GM18861 (cell line): ENCODE measurements at regions not wholly inside any gene's neighbourhood (a gene's known extent, or its start where the extent isn't known, plus 50 kb on each side); places are given as distances from the start of the nearest gene placed in this dataset.
"Not testable (repeated sequence)": the region's sequence is repeated elsewhere in the genome, so short reads cannot be mapped to it uniquely, and the experiment has no call there.

ENCODE experiments used
- ATAC-seq: cut with Tn5 transposase; IDR thresholded peaks from one replicate; pipeline ENCODE4 v1.9.1; 2021; ENCODE audit not compliant: unreplicated experiment

DNA sequence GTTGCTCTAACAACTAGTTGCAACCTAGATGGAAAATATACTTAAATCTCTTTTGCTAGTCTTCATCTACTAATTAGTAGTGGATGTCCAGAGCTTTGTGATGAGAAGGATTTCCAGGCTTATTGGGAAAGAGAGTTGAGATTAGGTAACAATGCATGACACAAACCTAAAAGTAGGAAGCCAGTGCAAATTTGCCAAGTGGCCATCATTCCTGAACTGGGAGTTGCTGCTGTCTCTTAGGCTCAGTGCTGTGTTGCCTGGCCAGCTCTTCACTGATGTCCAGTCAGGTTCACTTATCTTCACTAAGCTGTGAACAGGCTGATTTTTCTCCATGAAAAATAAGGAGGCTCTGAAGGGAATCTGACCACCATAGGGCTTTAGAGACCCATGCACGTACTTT, 105.6 kb upstream of the AMOT start:
- no peak for ATAC-seq

- no peak for ATAC-seq
These were observed 105.2 kb upstream of the AMOT start for GRCh38 chrX:112945826-112946225.

DNA sequence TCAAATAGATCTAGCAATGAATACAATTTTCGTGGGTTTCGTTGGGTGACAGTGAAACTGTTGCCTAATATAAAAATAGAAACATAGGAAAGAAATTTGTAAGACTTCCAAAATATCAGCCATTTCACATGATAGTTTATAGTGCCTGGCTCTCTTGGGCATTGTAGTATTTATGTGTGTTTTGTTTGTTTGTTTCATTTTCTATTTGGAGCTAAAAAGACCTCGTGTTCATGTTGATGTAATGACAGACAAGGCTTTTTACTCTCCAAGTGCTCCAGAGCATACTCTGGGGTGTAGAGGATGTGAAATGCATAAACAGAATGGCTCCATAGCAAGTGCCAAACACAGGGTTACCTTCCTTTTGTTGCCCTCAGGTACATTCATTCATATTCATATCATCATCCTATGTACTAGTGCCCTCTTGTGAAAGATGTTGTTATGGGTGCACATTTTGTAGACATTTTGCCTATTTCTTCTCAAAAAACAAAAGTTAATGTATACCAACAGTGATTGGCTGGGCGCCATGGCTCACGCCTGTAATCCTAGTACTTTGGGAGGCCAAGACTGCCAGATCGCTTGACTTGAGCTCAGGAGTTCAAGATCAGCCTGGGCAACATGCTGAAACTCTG, 100.7 kb upstream of the AMOT start:
- ATAC-seq = no peak

- no peak for ATAC-seq
These were observed 94.4 kb upstream of the AMOT start for GRCh38 chrX:112935029-112935428.

DNA sequence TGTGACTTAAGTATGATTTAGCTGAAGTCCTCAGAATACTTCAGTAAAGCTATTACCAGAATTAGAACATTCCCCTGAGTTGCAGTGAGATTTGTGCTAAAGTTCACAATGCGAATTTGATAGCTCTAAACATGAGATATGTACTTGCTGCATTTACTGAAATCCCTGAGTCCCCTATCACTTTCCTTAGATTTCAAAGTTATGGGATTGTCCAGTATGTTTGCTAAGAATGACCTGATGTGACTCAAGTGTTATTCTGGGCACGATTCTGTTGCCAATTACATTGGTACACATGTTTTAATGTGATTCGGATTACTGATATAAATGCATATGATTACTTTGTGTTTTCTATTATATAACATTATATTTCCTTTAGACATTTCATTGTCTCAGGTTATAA, 91.3 kb upstream of the AMOT start:
- ATAC-seq = no peak

GRCh38 chrX:112931478-112931877, 90.8 kb upstream of the AMOT start:
- no peak for ATAC-seq

- ATAC-seq = not testable (repeated sequence)
These were observed 82.8 kb upstream of the AMOT start for GRCh38 chrX:112923381-112923780.

GRCh38 chrX:112913807-112914206, 73.2 kb upstream of the AMOT start:
- ATAC-seq = no peak

GRCh38 chrX:112910418-112910817, 69.8 kb upstream of the AMOT start:
- no peak for ATAC-seq

DNA sequence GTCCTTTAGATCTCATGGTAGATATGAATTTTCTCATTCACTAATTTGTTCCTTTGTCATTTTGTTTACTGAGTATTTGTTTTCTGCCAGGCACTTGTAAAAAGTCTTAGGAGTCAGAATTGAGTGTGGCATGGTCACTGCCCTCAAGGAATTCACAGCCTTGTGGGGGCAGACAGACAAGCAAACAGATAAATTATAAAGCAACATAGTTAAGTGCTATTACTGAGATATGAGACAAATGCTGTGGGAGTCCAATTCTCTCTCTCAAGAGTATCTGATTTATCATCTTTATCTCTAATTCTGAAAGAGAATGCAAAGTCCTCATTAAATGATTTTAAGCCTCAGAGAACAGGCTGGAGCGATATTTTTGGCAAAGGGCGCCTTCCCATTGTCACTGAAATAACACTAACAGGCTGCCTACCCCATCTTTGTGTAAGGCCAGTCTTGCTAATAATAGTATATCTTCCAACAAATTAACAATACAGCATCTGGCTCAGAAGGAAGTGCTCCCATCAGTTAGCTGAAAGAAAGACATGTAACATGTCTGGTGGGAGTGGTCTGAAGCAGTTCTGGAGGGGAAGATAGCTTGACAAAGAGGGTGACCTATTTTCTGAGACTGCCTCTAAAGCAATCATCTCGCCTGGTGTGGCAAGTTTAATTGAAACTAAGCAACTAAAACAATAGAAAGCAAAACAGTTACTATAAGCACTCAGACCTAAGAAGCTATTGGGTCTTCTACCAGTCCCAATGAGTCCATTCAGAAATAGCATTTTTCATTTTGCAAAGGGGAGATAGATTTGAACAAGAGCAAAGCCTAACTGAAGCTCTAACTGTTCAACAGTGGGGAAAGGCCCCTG, 61.5 kb upstream of the AMOT start:
- ATAC-seq = no peak

GRCh38 chrX:112896051-112896450, 55.4 kb upstream of the AMOT start:
- no peak for ATAC-seq
